HG03457 (cell line): ENCODE measurements at regions not wholly inside any gene's neighbourhood (a gene's known extent, or its start where the extent isn't known, plus 50 kb on each side); places are given as distances from the start of the nearest gene placed in this dataset.

ENCODE experiments used
- ATAC-seq: cut with Tn5 transposase; IDR thresholded peaks from one replicate; pipeline ENCODE4 v1.9.1; 2021; ENCODE audit warnings: moderate number of reproducible peaks; ENCODE audit not compliant: unreplicated experiment

DNA sequence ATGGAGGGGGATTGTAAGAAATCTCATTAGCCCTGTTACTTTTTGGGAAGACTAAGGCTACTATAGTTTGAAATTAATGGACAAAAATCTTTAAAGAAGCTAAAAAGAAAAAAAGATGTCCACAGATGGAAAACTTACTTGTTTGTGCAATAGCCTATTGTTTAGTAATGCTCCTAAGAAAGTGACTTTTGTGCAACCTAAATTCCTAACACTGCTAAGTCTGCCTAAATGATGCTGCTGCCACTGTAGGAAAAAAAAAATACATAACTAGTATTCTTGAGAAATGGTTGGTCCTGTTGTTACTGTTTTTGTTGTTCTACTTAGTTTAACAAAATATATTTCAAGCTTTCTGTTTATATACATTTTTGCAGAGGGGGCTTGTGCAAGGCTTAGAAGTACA is 108.2 kb upstream of the NR3C1 start:
- no peak for ATAC-seq

DNA sequence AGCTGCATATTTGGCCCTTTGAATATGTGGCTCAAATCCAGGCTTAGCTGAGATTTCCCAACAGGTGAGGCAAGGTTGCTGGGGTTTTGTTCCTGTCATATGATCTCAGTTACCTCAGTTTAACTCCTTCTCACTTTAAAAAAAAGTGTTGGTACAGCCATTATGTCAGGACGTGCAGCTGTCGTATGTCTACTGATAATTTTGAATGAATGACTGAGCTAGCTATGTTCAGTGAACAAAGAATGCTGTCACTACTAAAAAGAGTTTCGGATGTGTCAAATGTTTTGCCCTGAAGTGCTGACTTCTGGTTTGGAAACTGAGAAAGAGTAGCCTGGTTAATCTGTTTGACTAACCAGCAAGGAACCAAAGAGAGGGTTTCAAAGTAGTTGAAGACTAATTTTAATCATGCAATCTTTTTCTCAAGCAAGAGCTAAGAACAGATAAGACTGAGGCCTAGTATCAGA is 106.3 kb upstream of the NR3C1 start:
- ATAC-seq, result no peak

DNA sequence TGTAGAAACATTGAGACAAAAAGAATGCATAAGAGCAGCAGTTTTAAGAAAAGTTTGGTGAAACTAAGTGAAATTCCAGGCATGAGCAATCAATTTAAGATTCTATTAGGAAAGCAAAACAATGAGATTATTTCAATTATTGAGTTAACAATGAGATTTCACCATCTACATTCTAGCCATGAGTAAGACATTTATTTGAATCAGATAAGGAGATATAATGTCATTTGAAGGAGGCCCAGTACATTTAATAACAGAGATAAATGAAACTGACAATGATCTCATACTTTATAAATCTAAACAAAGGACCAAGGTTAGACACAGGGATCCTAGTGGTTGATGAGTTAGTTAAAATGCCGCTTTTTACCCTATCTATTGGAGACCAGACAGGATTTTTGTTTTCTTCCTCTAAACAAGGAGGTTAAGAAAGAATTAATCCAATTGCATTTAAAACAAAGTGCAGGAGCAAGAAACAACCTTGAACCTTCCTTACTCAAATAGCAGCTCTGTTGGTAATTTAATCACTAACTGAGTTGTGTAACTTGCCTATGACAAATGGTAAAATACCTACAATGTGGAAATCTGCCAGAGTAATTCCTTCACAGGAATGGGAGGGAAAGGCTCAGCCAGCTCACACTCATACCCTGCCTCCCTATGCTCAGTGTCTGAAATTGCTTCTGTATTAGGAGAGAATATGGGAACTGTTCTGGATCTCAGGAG is 103.5 kb upstream of the NR3C1 start:
- ATAC-seq, result no peak

DNA sequence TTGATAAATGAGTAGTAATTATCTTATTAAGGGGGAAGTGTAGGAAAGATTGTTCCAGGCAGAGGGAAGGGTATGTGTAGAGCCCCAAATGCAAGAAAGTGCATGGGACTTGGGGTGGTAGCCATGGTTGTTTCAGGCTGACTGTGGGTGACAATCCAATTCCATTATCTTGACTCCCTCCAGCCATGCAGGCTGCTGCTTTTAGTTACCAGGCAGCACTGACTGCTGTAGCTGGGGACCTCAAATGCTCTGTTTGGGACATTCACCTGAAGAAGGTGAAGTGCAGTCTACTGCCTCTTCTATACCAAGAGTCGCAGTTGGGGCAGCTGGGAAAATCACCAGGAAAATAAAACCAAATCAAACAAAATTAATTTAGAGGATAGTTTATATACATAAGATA is 102.4 kb upstream of the NR3C1 start:
- ATAC-seq, result no peak

DNA sequence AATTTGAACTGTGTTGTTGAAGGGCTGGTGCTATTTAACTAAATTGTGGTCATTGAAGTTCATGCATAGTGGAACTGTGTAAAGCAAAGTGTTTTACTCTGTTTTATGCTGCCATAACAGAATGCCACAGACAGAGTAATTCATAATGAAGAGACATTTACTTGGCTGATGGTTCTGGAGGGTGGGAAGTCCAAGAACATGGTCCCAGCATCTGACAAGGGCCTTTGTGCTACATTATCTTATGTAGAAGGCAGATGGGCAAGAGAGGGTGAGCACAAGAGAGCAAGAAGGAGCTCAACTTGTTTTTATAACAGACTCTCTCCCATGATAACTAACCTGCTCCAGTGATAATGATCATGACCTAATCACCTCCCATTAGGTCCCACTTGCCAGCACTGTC is 101.9 kb upstream of the NR3C1 start:
- ATAC-seq, result no peak

DNA sequence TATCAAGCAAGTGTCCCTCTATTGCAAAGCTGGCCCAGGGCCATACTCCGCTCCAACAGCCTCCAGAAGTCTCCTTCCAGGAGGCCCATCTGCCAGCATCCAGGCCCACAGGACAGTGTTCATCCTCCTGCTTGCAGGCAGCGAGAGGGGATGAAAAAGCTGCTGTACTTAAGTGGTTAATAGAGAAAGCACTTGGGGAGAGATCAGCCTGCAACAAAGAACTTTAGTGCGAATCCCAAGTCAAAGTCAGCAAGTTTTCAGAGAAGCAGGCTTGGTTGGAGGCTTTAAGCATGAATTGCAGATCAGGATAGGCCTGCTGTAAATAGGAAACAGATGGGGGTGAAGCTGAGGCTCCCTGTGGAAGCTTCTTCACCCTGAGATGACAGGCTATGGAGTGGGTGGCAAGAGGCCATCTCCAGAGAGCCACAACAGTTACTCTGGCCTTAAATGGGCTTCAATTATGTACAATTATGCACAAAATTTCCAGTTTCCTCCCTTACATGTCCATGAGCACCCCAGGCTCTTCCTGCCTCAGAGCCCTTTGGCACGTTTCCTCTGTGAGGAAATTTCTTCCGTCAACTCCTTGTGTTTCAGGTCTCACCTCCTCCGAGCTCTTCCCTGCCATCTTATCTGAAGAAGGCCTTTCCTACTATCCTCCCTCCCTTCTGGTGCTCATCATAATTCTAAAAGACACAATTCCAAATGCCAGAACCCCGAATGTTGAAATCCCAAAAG is 98.0 kb upstream of the NR3C1 start:
- ATAC-seq, result no peak

DNA sequence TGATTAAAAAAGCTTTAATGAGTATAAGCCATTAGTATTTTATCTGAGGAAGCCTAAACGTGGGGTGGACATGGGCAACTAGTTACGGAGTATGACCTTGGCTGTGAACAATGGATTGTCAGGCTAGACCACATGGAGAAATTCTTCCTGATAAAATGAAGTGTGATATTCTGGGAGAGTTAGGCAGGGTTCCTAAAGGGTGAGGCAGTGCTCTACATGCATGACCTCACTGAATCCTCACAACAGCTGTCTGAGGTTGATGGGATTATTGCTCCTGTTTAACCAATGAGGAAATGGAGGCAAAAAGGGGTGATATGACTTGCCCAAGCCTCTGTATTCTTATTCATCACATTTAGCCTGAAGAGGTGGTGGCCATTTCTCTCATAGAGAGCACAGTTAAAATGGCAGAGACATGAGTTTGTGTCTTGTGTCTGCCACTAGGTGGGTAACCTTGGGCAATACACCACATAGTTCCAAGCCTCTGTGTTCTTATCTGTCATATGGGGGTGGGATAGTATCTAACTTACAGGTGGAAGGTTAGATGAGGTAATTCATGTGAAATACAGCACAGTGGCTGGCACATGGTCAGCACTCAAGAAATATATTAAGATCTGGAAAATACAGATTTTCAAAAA is 96.1 kb upstream of the NR3C1 start:
- no peak for ATAC-seq

DNA sequence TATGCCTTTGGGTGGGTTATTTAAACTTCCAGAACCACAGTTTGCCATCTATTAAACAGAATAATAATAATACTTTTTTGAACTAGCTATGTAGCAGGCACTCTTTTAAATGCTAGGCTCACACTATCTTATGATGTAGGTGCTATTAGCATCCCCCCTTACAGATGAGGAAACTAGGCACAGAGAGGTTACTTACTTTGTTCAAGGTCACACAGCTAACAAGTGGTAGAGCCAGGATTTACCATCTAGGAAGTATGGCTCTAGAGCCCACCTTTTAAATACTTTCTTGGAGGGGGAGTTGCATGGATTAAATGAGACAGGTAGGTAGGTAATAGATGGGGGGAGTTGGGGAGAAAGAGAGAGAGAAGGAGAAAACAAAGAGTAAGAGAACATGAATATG is 95.3 kb upstream of the NR3C1 start:
- no peak for ATAC-seq

DNA sequence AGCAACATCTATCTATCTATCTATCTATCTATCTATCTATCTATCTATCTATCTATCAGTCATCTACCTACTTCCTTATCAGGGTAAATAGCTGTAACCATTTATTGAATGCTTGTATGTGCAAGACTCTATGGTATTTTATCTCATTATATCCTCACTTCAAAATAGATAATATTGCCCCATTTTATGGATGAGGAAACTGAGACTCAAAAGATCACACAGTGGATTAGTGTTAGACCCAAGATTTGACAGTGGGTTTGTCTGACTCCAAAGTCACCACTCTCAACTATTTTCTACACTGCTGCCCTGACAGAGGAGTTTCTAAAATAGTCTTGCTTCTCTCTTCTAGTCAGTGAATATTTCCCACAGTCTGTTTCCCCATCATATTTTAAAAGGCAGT is 94.3 kb upstream of the NR3C1 start:
- ATAC-seq, result no peak

DNA sequence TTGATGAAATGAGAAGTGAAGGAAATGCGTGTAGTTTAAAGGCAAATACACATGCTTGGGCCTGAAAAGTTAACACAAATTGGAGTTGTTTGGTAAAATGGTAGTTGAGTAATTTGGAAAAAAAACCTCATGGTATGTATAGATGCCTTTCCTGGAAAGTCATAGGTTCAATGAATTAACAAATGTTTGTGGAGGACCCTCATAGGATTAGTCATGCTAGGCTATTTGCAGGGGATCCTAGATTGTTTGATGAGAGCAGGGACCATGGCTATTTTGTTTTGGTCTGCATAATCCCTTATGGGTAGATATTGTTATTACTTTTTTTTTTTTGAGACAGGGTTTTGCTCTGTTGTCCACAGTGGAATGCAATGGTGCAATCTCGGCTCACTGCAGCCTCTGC is 93.5 kb upstream of the NR3C1 start:
- ATAC-seq, result no peak

DNA sequence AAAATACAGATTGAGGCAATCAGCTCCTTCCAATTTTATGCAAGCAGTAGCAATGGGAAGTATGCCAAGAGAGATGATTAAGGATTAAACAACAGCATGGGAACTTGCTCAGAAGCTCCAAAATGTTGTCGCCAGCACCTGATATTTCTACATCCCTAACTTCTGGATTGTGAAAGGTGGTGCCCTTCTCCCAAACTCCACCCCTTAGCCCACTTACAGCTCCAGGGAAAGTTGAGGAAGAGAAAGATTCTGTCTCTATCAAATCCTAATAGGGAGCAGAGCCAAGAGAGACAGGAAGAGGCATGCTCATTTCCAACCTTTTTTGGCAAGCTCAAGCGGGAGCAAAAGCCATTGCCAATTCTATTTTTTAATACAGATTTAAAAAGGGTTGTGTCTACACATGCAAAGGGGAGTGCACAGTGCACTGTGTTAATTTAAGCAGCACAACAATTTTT is 92.4 kb upstream of the NR3C1 start:
- no peak for ATAC-seq

DNA sequence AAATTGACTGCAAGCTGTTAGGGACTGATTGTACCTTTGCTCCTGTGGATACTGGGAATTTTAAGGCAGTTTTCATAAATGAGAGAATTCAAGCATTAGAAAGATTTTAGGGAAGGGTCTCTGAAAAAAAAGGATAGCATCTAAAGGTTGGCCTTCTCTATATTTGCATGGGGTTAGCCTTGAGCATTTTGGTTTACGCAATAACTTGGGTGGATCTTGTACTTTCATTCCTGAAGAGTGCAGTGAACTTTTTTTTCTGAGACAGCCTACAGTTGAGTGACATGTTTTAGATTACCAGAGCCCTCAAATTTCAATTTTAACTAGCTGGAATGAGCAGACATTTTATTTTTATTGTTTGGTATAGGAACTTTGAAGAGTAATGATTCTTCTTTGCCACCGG is 91.6 kb upstream of the NR3C1 start:
- no peak for ATAC-seq

DNA sequence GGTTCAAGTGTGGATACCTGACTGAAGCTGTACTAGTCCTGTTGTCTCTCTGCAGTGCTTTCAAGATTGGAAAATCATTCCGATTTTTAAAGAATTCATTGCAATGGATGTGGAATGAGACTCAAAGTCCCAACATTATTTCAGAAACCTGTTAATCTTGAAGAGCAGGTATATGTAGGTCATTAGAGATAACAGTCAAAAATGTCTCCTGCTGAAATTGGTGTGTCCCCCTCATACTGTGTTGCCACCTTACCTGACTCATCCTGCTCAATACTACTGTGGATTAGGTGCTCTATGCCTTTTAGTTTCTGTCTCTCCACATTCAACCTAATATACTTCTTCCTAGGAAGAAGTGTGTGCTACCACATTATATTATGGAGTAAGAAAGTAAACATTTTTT is 91.1 kb upstream of the NR3C1 start:
- no peak for ATAC-seq

DNA sequence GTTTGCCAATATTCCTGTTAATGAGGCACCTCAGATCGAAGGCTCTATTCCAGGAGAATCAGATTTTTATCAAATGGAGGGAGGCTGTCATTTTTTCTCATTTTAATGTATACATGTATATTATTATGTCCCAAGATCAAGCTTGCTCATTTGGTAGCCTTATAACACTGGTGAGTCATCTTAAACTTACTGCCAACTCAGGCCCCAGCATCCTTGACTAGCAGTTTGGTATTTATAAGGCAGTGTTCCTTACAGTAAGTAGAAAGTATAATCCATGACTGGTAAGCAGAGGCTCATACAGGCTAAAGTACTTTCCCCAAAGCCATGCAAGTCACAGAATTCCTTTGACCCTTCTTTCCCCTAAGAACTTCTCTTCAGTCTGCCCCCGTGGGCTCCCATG is 90.7 kb upstream of the NR3C1 start:
- no peak for ATAC-seq

DNA sequence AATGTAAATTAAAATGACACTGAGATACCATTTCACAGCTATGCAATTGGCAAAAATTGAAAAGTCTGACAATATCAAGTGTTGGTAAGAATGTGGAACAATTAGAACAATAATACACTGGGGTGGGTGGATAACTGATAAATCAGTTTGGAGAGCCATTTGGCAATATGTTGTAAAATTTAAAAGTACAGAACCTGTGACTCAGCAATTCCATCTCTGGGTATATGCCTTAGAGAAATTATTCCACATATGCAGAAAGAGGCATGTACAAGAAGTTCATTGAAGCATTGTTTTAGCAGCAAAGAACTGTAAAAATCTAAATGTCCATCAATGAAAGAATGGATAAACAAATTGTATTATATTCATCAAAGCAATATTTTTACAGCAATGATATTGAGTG is 89.3 kb upstream of the NR3C1 start:
- ATAC-seq, result no peak

DNA sequence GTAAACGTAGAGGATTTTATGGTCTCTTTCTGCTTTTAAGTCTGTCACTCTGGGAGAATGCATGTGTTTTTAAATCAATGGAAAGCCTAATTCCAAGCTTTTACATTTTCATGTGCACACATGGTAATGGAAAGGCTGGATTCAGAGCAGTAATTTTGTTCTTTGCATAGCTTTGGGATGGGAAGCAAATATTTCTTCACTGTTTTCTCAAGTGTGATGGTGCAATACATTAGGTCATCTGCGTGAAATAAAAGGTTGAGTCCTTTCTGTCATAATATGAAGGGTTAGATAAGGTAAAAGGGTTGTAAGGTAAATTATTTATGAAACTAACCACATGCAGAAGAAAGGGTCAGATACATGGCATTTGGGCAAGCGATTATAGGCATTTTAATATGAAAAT is 88.2 kb upstream of the NR3C1 start:
- no peak for ATAC-seq

DNA sequence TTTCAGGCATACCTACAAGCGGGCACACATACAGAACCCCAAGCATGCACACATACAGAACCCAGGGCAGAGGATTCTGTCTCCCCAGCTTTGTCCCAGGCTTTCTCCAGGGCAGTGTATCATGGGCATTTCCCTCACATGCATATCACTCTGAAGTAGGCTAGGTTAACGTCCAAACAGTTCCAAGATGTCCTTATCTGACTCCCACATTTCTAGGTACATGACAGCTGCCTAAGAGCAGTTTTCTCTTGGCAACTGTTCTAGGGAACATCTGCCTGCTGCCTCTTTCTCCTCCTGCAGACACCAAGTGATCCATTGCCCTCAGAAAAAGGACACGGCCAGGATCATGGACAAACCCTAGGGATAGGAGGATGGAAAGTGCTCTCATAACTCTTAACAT is 84.9 kb upstream of the NR3C1 start:
- ATAC-seq, result no peak

DNA sequence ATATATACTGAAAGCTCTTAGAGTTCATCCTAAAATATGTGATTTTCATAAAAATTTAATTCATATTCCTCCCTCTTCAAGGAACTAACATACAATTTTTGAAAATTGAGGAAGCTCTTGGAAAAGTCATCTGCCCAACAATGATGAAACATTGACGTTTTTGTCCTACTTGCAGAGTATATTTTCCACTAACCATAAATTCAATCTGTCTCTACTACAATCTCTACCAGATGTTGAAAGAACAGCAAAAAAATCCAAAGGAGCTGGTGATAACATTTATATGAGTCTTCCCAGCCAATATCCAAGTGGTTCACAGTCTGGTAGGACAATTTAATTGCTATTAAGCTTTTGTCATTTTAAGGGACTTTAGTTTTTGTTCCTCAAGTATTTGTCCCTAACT is 81.1 kb upstream of the NR3C1 start:
- ATAC-seq, result no peak

DNA sequence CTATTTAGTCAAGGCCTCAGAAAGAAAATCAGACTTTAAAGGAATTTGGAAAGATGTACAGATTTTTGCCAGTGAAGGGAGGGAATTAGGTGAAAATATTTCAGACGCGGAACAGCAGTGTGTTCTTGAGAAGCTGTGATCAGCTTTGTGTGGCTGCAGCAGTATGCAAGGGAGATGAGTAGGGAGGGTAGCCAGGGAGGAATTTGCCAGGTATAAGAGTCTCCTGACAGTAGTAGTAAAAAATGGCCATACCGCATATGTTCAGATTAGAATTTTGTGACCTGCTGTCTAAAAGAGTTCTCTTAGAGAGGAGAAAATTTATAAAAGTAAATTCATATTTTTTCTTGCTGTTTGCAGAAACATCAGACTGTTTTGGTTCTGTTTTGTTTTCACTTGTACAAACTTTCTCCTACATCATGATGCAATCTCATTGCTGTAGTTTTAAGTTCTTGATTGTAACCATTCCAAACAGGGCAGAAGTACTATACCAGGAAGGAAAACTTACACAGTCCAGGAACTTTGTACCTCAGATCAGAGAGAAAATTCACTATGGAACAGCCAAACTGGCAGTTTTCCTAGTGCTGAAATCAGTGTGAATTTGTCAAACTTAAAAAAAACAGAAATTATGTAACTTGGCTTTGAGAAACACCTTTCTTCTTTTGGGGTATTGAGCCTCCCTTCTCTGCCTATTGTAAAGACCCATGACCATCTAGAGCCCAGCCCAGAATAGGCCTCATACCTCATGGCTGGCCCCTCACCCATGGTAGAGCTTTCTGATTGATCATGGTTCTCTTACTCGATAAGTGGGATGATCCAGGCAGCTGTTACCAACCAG is 78.4 kb upstream of the NR3C1 start:
- ATAC-seq, result no peak

DNA sequence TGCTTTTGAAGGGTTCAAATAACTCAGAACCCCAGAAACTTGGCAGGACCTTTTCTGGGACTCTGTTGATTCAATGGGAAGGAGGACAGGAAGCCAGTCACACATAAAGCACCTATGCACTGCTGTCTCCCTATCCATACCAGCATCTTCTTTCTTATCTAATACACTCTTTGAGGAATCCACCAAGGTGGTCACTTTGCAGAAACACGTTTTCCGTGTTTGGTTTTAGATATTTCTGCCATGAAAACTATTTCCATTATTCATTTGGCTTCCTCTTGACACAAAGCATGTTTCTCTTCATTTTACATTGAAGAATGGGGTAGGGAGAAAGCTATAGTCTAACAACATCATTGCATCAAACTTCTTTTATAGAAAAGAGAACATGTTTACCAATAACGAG is 76.5 kb upstream of the NR3C1 start:
- ATAC-seq, result no peak

DNA sequence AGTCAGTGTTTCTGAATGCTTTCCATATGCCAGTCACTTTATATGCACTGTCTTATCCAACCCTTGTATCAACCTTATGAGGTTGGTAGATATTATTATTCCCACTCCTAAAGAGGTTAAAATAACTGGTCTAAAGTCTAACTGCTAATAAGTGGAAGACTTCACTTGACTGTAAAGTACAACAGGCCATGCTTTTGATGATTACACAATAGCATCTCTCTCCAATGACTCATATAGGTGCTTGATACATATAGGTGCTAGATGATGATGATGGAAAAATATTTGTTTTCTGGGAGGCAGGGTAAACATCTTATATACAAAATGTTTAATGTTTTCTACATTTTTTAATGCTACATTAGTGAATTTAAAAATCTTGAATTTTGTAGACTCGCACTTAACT is 75.9 kb upstream of the NR3C1 start:
- ATAC-seq, result no peak
